HG03460 (cell line): ENCODE measurements at regions not wholly inside any gene's neighbourhood (a gene's known extent, or its start where the extent isn't known, plus 50 kb on each side); places are given as distances from the start of the nearest gene placed in this dataset.
"Not testable (repeated sequence)": the region's sequence is repeated elsewhere in the genome, so short reads cannot be mapped to it uniquely, and the experiment has no call there.

Experiments
- ATAC-seq: cut with Tn5 transposase; IDR thresholded peaks from one replicate; pipeline ENCODE4 v1.9.1; 2021; ENCODE audit not compliant: unreplicated experiment

- no peak for ATAC-seq
Measured at GRCh38 chr9:22170556-22170955, 161.5 kb upstream of the CDKN2B start.

GRCh38 chr9:22170990-22171670, 162.0 kb upstream of the CDKN2B start:
- peak; percentile 73 for ATAC-seq

GRCh38 chr9:22171691-22172090, 162.6 kb upstream of the CDKN2B start:
- no peak for ATAC-seq

- ATAC-seq = no peak
Measured at GRCh38 chr9:22173908-22174307, 164.8 kb upstream of the CDKN2B start.

GRCh38 chr9:22175972-22176545, 167.0 kb upstream of the CDKN2B start:
- ATAC-seq = no peak

GRCh38 chr9:22181021-22181420, 171.9 kb upstream of the CDKN2B start:
- not testable (repeated sequence) for ATAC-seq

- no peak for ATAC-seq
Measured at GRCh38 chr9:22189471-22189870, 180.4 kb upstream of the CDKN2B start.

- ATAC-seq = peak; percentile 77
Measured at GRCh38 chr9:22197000-22197399, 187.9 kb upstream of the CDKN2B start.

- no peak for ATAC-seq
Measured at GRCh38 chr9:22198681-22199080, 189.6 kb upstream of the CDKN2B start.

- no peak for ATAC-seq
Measured at GRCh38 chr9:22201256-22201655, 192.2 kb upstream of the CDKN2B start.

- ATAC-seq = no peak
Measured at GRCh38 chr9:22203371-22204138, 194.4 kb upstream of the CDKN2B start.

- ATAC-seq = no peak
Measured at GRCh38 chr9:22204240-22204639, 195.1 kb upstream of the CDKN2B start.

GRCh38 chr9:22206833-22207232, 197.7 kb upstream of the CDKN2B start:
- no peak for ATAC-seq

- ATAC-seq = no peak
Measured at GRCh38 chr9:22208846-22209585, 199.9 kb upstream of the CDKN2B start.

- ATAC-seq = no peak
Measured at GRCh38 chr9:22210262-22210661, 201.2 kb upstream of the CDKN2B start.

- no peak for ATAC-seq
Measured at GRCh38 chr9:22210936-22211335, 201.8 kb upstream of the CDKN2B start.

GRCh38 chr9:22211588-22212360, 202.7 kb upstream of the CDKN2B start:
- no peak for ATAC-seq

- no peak for ATAC-seq
Measured at GRCh38 chr9:22214021-22214420, 204.9 kb upstream of the CDKN2B start.

GRCh38 chr9:22214497-22215031, 205.5 kb upstream of the CDKN2B start:
- no peak for ATAC-seq

- no peak for ATAC-seq
Measured at GRCh38 chr9:22215521-22215920, 206.4 kb upstream of the CDKN2B start.
